NCI-H345 treated with DMSO at 0.1 percent for 48 hours (cell line): ENCODE measurements at regions not wholly inside any gene's neighbourhood (a gene's known extent, or its start where the extent isn't known, plus 50 kb on each side); places are given as distances from the start of the nearest gene placed in this dataset.
"Not testable (repeated sequence)": the region's sequence is repeated elsewhere in the genome, so short reads cannot be mapped to it uniquely, and the experiment has no call there.

Source experiments
- DNase-seq: peaks from one replicate; lab custom pipeline; 2025; ENCODE audit not compliant: unreplicated experiment; lab: John Stamatoyannopoulos, UW

DNA sequence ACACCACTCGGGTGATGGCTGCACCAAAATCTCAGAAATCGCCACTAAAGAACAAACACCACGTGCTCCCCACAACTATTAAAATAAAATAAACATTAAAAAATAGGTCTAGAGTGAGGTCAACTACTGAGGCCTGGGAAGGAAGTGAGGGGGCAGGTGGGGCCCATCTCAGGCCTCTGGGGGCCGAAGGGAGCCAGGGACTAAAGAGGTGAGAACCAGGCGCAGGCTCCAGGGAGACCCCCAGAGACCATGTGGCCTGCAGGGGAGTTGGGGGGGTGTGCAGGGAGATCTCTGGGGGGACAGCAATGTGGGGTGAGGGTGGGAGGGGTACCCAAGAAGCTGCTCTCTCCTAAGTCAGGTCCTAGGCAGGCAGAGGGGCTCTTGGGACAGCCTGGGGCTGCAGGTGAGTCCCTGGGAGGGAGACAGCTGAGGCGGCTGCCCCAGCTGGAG, 111.3 kb upstream of the SMURF2 start:
- DNase-seq: no peak

DNA sequence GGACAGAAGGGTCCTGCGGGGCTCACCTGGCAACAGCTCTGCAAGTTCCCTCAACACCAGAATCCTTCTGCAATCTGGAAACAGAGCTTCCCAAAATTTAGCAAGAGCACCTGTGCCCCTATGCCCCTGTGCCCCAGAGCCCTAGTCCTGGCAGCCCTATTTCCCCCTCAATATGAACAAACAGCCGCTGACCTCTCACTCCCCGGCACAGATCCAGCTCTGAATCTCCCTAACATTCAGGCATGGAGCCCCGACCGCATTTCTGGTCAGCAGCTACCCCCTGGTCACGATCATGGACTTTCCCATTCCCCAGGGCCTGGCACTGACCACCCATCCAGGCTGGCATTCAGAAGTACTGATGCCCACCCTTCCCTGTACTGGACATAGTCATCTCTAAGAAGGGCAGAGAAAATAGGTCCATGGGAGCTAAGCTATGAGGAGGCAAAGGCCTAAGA, 110.8 kb upstream of the SMURF2 start:
- no peak for DNase-seq

GRCh38 chr17:64771980-64772844, 110.1 kb upstream of the SMURF2 start:
- DNase-seq: no peak

DNA sequence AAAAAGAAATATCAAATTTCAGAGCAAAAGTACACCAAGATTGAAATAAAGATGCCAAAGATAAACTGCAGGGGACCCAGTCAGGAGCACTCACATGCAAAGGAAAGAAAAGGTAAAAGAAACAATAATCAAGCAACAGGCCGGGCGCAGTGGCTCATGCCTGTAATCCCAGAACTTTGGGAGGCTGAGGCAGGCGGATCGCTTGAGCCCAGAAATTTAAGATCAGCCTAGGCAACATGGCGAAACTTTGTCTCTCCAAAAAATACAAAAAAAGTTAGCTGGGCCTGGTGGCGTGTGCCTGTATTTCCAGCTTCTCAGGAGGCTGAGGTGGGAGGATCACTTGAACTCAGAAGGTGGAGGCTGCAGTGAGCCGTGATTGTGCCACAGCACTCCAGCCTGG, 107.6 kb upstream of the SMURF2 start:
- no peak for DNase-seq

DNA sequence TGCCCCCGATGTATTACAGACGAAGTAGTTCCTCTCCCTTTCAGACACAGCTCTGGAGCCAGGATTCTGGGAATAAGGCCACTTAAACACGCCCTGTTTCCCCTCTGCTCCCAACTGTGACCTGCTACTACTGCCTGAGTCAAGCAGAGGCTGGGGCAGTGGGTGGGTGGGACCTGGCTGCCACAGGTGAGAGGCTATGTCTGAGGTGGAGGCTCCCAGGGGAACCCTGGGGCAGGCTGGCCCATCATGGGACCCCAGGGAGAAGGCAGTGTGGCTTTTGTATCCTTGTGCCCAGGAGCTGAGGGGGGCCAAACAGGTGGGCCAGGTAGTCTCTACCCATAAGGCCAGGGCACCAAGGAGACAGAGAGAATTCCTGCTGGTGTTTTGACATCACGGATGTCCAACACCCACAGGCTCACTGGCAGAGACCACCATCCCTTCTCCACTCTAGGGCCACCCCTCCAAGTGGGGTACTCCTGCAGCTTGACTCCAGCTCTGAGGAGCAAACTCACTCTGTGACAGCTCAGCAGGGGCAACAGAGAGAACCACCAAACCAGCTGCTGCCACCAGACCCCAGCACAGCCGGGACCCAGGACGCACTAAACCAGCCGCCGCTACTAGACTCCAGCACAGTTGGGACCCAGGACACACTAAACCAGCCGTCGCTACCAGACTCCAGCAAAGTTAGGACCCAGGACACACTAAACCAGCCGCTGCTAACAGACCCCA, 105.3 kb upstream of the SMURF2 start:
- DNase-seq: no peak

GRCh38 chr17:64765191-64765889, 103.2 kb upstream of the SMURF2 start:
- no peak for DNase-seq

- no peak for DNase-seq
Observed at GRCh38 chr17:64750891-64751677, 89.0 kb upstream of the SMURF2 start.

DNA sequence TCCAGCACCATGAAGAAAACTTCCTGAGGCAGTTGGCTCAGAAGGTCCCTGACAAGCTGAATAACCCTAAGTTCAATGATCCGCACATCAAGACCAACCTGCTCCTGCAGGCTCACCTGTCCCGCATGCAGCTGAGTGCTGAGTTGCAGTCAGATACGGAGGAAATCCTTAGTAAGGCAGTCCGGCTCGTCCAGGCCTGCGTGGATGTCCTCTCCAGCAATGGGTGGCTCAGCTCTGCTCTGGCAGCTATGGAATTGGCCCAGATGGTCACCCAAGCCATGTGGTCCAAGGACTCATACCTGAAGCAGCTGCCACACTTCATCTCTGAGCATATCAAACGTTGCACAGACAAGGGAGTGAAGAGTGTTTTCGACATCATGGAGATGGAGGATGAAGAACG, 88.4 kb upstream of the SMURF2 start:
- no peak for DNase-seq

- DNase-seq: no peak
Observed at GRCh38 chr17:64749306-64749705, 87.2 kb upstream of the SMURF2 start.

DNA sequence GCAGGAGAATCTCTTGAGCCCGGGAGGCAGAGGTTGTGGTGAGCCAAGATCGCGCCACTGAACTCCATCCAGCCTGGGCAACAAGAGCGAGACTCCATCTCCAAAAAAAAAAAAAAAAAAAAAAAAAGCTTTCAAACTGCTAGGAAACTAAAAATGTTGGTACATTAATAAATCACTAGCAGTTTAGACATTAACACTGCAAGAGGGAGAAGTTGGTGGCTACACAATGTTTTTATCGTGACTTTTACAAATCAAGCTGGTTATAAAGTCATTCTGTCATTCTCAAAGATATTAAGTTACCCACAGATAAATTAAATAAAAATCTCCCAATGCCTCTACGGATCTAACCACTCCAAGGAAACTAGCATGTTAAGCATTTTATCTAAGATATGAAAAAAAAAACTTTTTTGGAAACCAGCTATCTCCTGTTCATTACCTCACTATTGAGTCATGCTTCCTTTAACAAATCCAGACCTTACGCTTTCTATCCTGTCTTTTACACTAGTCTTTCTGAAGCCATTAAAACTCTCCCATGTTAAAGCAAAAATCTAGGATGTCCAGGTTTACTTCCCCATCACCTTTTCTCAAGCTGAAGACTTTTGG, 85.9 kb upstream of the SMURF2 start:
- DNase-seq: no peak

GRCh38 chr17:64742326-64742725, 80.2 kb upstream of the SMURF2 start:
- no peak for DNase-seq

GRCh38 chr17:64741916-64742315, 79.8 kb upstream of the SMURF2 start:
- DNase-seq: not testable (repeated sequence)

- no peak for DNase-seq
Observed at GRCh38 chr17:64741038-64741641, 79.0 kb upstream of the SMURF2 start.

DNA sequence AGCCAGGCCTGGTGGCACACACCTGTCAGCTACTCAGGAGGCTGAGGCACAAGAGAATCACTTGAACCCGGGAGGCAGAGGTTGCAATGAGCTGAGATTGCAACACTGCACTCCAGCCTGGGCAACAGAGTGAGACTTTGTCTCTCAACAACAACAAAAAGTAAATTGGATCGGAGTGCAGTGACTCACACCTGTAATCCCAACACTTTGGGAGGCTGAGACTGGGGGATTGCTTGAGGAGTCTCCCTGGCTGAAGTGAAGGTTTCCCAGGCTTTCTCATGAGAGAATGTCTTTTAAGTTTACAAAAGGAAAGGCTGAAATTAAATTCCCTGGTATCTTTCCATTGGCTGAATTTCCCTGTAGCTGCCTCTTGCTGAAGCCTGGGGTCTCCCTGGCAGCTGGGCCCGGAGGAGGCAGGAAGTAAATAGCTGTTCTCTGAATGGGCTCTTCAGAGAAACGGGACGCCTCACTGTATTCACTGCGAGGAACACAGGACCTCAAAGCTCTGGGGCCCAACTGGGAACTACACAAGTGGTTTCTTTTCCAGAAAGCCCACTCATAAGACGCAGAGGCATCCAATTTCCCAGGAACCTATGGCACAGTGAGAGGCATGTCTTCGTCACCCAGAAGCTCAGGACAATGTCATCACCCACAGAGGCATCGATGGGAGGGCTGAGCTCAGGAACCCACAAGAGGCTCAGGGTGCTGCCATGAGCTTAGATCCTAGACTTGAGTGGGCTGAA, 77.4 kb upstream of the SMURF2 start:
- no peak for DNase-seq

DNA sequence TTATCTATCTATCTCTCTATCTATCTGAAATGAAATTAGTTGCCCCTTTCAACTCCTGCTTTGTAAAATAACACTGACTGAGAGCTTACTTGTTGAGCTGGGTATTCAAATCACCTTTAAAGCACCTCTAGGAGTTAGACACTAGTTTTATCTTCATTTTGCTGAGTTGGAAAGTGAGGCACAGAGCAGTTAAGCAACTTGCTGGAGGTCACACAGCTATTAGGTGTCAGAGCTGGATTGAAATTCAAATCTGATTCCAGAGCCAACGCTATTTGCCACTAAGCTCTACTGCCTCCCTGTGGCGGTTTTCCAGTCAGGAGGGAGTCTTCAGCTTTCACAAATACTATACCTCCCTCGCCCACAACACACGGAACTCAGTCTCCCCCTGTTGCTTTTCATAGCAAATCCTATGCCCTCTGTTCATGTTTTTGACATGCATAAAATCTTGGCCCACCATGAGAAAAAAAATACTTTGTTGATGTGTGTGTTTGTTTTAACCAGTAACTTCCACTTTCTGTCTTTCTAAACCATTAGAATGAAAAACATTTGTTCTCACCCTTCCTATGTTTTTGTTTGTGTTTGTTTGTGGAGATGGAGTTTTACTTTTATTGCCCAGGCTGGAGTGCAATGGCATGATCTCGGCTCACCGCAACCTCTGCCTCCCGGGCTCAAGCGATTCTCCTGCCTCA, 74.8 kb upstream of the SMURF2 start:
- DNase-seq: no peak

GRCh38 chr17:64732336-64733006, 70.4 kb upstream of the SMURF2 start:
- DNase-seq: no peak

- DNase-seq: not testable (repeated sequence)
Observed at GRCh38 chr17:64730023-64730422, 67.9 kb upstream of the SMURF2 start.

DNA sequence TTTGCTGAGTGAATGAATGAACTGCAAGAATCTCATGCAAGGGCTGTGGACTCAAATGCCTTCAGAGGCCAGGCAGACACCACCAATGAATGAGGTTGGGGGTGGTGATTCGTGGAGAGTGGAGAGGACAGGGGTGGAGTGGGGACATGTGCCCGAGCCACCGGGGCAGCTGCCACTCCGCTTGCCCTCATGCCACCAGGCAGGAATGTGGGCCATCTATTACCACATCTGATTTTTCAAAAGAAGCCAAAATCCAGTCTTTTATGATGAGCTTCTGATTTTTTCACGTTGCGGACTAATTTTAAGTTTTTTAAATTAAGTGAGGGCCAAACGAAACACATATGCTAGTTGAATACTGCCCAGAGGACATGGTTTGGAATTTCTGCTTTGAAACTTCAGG, 67.1 kb upstream of the SMURF2 start:
- no peak for DNase-seq
